AG09309 (cell line): ENCODE measurements at regions not wholly inside any gene's neighbourhood (a gene's known extent, or its start where the extent isn't known, plus 50 kb on each side); places are given as distances from the start of the nearest gene placed in this dataset.

ENCODE experiments used
- DNase-seq: peaks from one replicate; pipeline ENCODE4 v3.0.0-alpha.2; 2010; ENCODE audit warnings: low read depth
- H3K4me3 ChIP-seq: 2 replicates; pipeline ENCODE4 v1.5.1; 2011; ENCODE audit warnings: mild to moderate bottlenecking, low read depth, low read length, moderate library complexity; ENCODE audit not compliant: control insufficient read depth
- CTCF ChIP-seq: IDR thresholded peaks from 2 replicates; pipeline ENCODE4 v1.5.1; 2011; ENCODE audit warnings: mild to moderate bottlenecking, low read depth, low read length, inconsistent platforms; ENCODE audit not compliant: insufficient read depth, control insufficient read depth; ENCODE audit errors: missing control alignments

GRCh38 chr10:2878818-2879217 is 188.5 kb upstream of the PFKP start:
- TF ChIP-seq CTCF, result no peak
- no peak for DNase-seq

GRCh38 chr10:2876032-2876431 is 191.3 kb upstream of the PFKP start:
- H3K4me3 ChIP-seq, result no peak overlapping the region
- TF ChIP-seq CTCF, result no peak

More at GRCh38 chr10:2878818-2879217, 188.5 kb upstream of the PFKP start:
- no peak overlapping the region for H3K4me3 ChIP-seq

GRCh38 chr10:2874963-2875362 is 192.4 kb upstream of the PFKP start:
- TF ChIP-seq CTCF, result no peak

More at GRCh38 chr10:2876032-2876431, 191.3 kb upstream of the PFKP start:
- DNase-seq, result no peak

GRCh38 chr10:2873769-2874168 is 193.6 kb upstream of the PFKP start:
- DNase-seq, result no peak
- no peak for TF ChIP-seq CTCF

More at GRCh38 chr10:2874963-2875362, 192.4 kb upstream of the PFKP start:
- DNase-seq, result no peak
- no peak overlapping the region for H3K4me3 ChIP-seq

GRCh38 chr10:2871673-2872219 is 195.6 kb upstream of the PFKP start:
- H3K4me3 ChIP-seq, result no peak overlapping the region
- TF ChIP-seq CTCF, result no peak
- no peak for DNase-seq

More at GRCh38 chr10:2873769-2874168, 193.6 kb upstream of the PFKP start:
- no peak overlapping the region for H3K4me3 ChIP-seq

- DNase-seq, result no peak
- no peak overlapping the region for H3K4me3 ChIP-seq
- TF ChIP-seq CTCF, result no peak
Observed at GRCh38 chr10:2870654-2871053, 196.7 kb upstream of the PFKP start.
